GOT3 (cell line): ENCODE measurements at regions not wholly inside any gene's neighbourhood (a gene's known extent, or its start where the extent isn't known, plus 50 kb on each side); places are given as distances from the start of the nearest gene placed in this dataset.
"Not testable (repeated sequence)": the region's sequence is repeated elsewhere in the genome, so short reads cannot be mapped to it uniquely, and the experiment has no call there.

Experiments used
- DNase-seq: peaks from one replicate; lab custom pipeline; 2025; ENCODE audit warnings: mixed read lengths; lab: John Stamatoyannopoulos, UW

DNA sequence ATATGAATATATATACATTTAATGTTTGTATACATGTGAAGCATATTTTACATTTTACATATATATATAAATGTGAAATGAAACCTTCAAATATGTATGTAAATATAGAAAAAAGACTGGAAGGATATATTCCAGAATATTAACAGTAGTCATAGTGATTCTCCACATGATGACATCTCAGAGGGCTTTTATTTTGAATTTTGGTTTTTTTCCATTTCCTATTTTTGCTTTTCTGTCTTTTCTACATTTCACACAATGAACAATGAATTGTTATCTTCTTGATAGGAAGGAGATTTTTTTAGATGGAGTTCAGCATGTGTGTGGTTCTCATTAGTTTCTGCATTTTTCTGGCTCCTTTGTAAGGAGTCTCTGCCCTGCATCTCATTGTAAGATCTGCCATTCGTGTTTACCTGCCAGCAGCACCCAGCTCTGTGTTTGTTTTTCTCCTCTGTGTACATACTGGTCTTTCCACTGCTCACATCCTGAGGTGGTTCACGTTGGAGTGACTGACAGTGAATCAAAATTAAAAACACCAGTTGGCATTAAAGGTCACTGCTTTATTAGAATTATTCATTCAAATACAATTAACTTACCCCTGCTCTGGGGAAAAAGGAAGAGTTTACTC, 425.3 kb upstream of the MDFIC2 start:
- DNase-seq: no peak

DNA sequence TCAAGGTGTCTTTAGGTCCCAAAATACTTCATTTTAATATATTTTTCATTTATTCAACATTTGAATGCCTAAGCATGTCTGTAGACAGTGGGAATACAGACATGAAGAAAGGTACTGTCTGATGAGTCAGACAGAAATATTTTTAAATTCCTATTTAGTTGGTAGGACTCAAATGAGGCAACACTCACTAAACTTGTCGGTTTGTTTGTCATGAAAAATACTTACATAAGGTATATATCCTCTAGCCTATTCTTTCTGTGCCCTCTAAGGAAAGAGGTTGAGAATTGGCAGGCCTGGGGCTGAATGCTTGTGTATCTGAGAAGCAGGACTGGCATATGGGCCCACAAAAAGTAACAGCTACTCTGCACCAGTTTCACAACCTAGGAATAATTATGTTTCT, 423.6 kb upstream of the MDFIC2 start:
- no peak for DNase-seq

DNA sequence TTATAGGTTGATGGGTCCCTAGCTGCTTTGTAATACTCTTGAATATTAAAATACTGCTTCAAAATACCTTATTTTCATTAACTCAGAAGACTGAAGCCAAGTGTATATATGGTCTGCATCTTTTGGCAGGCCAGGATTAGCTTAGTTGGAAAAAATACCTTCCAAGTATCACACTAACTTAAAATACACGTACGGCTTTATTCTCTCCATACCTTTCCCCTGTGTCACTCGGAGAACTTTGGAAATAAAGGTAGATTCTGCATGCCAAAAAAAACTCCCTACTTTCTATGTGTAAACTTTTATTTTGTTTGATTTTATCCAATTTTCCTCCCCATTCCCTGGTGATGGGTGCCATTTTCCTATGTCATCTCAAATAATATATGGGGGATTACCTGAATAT, 422.3 kb upstream of the MDFIC2 start:
- DNase-seq: no peak

DNA sequence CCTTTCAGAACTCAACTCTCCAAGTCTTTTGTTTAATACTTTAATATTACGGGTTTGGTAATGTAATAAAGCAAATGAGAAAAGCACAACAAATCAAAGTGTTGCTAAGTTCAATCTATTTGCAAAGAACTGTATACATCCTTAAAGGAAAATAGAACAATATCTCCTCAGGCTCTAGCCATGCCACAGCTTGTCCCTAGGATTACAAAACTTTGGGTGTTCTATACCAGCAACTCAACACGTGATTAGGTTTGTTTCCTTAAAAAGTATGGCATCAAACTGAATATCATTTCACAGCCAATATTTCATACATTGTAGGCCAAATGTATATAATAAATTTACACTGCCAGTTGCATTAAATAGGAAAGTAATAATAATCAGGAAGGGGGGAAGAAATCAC, 418.6 kb upstream of the MDFIC2 start:
- DNase-seq: no peak

DNA sequence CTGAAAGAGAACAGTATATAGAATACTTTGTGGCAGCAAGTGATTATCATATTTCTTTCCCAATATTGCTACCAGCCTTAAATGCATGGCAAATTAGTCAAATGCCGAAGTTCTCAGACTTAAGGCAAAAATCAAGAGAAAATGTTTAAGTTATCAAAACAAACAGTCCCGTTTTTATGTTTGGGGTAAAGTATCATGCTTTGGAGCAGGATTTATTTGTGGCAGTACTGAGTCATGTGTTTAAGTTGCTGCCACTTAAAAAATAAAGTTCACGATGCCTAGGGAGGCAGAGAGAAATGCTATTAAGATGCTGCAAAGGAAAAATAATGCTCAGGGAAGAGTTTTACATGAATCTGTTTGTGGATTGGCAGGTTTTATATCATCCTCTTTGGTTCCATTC, 417.4 kb upstream of the MDFIC2 start:
- DNase-seq: no peak

DNA sequence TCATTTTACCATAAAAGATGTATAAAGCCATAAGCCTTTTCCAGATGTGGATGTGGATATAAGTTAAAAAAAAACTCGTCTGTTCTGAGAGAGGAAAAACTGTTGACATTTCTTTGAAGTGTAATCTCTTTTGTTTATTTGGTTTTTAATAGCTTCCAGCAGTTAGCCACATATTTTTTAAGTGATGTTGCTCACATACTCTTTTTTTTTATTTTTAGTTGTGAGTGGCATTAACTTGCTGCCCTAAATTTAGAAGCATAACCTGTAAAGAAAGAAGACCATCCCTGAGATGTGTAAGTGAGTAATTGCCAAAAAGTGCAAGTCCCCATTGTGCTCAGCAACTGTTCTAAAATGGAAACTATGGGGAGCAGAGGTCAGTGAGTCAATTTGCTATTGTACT, 415.9 kb upstream of the MDFIC2 start:
- DNase-seq: no peak

DNA sequence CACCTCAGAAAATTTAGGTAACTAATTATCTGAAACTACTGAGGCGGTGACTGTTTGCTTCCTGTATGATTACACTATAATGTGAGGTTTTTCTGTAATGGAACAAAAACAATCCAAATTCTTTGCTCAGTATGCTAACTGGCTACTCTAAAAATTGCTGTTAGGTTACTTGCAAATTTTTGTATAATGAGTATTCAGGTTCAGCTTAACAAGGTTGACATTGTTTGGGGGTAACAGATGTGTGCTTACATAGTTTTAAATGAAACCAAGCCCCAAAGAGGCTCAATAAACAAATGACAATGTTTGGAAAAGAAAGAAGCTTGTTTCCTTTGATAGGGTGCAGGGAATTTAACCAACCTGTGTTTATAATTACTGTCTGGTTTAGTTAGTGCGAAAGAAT, 414.5 kb upstream of the MDFIC2 start:
- no peak for DNase-seq

DNA sequence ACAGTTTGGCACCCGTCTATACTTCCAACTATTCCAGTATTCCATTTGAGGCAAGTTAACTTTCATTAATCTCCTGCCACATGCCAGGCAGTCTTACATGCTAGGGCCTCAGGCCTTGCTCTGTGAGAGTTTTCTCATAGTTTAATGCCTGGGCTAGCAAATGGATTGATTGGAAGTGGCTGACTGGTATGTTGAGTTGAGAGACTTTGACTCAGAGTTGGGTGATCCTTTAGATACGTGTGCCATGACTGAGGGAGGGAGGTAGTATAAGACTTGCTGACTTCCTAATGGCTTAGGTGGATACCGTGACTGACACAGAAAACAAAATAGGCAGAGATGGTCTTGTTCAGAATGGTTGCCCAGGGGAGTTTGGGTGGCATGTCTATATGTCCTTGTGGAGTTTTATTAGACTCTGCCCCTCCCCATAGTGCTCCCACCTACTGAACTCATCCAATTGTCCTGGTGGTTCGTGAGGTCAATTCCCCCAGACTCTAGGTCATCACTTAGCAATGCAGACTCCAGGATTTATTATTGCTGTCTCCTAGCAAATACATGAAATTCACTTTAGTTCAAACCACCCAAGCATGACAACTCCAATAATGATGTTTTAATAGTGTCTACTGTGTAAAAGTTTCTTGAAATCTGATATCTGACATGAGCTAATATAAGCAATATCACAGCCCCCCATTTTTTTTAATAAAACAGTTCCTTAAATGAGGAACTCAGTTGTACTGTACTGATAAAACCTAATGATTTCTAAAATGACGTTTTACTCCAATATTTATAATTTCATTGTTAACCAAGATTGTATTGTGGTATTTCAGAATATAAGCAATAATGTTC, 413.9 kb upstream of the MDFIC2 start:
- DNase-seq: no peak

DNA sequence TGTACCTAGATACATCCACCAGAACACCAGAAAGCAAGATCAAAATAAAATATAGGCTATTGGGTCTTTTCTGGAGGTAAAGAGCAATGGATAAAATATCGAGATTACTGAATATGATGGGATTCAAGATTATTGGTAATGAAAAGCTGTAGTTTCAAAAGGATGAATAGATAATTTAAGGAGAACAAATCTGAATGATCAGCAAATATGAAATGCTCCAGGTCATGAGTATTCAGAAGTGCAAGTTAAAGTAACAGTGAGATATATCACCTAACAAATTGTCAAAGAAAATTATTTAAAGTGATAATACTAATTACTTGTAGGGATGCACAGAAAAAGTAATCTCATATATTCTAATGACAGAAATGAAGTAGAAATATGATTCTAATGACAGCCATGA, 409.6 kb upstream of the MDFIC2 start:
- DNase-seq: no peak

DNA sequence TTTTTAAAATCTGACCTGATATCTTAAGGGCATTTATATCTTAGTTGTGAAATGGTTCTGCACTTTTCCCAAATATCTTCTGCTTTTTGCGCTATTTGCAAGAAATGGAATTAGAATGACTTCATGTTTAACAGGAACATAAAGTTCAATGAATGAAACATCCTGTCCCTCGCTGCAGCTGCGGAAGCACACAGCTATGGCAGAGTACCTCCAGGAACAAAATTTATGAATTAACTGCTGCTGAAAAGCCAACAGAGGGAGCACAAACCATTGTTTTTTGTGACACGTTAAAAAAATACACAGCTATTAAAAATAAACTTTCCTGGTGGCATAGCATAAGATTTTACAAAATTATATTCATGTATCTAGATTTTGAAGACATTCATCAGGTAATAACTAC, 404.4 kb upstream of the MDFIC2 start:
- no peak for DNase-seq

DNA sequence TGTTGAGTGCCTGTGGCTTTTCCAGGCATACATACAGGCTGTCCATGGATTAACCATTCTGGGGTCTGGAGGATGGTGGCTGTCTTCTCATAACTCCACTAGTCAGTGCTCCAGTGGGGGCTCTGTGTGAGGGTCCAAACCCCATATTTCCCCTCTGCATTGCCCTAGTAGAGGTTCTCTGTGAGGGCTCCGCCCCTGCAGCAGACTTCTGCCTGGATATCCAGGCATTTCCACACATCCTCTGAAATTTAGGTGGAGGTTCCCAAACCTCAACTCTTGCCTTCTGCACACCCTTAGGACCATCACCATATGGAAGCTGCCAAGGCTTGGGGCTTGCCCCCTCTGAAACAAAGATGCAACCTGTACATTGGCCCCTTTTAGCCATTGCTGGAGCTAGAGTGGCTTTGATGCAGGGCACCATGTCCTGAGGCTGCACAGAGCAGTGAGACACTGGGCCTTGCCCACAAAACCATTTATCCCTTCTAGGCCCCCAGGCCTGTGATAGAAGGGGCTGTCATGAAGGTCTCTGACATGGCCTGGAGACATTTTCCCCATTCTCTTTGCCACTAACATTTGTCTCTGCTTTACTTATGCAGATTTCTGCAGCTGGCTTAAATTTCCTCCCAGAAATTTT, 400.1 kb upstream of the MDFIC2 start:
- DNase-seq: no peak

DNA sequence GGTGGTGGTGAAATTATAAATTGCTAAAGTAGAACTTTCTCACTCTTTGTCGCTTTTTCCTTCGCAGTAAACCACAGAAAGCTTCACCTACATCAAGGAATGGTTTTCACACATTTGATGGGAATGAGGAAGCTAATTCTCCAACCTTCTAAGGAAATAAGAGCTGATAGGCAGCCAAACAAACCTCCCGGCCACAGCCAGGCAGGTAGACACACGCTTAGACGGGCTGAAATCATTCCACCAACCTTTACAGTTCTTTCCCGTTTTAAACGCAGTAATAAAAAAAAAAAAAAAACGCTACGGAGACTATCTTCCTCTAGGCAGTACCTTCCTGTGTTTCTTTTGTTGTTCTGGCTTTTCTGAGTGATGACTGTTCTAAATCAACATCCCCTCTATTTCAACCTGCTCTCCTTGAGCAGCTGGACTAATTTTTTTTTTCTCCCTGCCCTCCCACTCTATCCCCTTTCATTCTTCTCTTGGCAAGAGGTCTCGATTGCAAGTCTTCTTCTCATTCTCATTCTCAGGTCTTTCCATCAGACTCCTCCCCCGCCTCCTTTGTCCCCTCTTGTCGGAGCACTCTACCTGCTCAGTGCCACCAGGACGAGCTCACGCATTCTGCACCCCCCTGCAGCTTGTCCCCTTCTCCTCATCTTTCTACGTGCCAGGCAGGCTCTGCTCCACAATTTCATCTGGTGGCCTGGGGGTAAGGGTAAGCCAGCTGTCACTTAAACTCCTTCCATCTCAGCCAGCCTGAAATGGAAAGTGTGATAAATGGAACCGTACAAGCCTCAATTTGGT, 391.1 kb upstream of the MDFIC2 start:
- DNase-seq: no peak

DNA sequence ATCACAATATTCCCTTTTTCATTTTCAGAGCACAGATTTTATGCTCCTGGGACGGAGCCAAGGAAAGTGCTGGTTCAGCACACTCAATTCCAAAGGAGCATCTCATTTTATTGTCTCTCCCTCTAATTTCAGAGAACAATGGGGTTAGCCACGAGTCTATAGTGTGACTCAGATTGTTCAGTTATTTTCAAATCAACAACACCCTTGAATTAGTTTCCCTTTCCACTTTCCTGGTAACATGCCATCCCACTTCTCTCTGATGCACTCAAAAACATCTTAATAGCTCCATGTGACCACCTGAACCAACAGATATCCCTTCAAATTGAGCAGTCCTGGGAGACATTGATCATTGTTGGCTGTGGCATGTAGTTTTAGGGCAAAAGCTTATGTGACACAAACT, 389.7 kb upstream of the MDFIC2 start:
- DNase-seq: no peak

DNA sequence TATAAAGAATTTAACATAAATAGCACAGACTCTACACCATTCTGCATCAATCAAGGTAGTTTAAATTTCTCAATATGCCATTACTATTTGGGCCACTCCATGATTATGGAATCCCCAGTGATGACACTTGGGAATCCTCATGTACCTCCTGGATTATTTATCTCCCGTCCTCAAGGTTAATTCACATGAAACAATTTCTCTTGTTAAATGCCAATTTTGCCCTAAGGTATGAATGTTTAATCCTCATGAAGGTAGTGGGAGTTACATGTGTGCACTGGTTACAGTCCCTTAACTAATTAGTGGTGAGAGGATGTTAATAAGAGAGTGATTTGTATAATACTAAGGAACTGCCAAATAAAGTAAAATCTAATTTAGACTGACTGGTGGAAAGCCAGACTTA, 372.3 kb upstream of the MDFIC2 start:
- DNase-seq: no peak

DNA sequence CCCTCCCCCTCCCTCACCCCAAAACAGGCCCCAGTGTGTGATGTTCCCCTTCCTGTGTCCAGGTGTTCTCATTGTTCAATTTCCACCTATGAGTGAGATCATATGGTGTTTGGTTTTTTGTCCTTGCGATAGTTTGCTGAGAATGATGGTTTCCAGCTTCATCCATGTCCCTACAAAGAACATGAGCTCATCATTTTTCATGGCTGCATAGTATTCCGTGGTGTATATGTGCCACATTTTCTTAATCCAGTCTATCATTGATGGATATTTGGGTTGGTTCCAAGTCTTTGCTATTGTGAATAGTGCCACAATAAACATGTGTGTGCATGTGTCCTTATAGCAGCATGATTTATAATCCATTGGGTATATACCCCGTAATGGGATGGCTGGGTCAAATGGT, 363.4 kb upstream of the MDFIC2 start:
- not testable (repeated sequence) for DNase-seq

DNA sequence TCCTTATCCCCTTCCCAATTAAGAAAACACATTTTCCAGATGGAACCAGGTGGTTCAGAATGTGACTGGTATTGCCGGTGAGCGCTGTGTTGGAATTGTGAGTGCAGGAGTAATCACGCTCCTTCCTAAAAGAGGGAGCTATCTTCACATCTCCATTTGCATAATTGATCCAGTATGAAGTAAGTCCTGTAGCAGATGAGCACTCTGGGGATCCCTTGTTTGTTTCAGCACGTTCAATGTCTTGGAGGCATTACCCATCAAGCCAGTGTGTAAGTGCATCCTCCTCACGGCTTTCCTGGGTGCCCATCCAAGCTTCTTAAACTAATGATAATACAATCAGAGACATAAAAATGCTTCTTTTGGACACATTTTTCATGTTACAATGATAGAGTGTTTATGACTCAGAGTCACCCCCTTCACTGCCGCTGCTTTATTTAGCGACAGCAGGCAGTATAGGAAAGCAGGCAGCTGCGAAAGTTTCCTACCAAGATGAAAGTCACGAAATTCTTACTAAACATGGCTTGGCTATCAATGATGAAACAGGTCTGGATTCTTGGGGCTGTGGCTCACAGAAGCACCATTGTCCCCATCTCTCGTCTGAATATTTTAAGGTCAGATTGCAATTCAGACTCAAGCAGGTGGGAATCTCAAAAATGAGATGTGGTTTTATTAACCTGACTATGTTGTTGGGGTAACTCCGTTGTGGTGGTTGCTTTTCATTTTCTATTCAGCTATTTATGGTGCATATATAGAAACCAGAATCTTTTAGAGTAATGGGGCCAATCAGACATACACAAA, 346.3 kb upstream of the MDFIC2 start:
- no peak for DNase-seq

DNA sequence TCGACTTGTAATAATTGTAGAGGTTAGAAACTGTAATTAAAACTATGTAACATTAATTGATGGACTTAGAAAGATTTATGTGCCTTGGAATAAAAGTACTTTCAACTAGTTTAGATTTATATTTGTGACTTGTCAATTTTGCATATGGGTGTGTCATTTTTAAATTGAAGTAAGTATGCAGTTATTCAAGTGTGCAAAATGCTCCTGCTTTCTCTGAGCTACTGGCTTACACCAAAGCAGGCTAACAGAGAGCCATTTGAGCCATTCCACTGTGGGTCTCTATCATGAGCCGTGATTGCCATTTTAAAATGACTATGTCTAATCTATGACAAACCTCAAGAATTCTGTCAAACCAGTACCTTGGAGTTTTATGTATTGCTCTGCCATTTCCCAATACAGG, 345.0 kb upstream of the MDFIC2 start:
- DNase-seq: no peak

DNA sequence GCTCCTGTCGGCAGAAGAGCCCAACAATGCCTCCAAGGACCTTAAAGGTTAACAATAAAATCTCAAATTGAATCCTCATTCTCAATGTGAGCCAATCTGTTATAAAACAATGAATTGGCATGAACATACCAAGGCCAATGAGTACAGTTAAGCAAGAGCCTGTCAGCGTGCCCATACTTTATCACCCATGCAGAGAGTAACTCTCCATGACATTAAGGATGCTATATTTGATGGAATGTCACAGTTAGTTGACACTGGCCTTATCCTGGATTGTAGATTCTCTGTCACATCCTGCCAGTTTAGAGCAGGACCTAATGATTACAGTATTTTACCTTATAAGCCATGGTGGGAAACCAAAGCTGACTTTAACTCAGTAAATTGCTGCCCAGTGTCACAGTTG, 335.4 kb upstream of the MDFIC2 start:
- DNase-seq: no peak

DNA sequence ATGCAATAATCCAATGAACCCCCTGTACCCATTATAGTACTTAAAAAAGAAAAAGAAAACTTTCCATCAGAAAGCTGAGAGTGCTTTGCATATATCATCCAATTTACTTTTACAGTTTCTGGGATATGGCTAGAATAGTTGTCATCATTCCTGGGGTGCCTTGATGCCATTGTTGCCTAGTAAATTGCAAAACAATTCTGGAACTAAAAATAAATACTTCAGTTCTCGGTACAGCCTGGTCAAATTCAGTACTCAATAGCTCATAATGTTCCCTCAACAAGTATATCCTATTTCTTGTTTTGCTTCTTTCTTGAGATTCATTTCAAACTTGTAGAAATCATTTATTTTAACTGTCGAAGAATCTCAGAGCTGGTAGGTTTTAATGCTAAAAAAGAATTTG, 334.7 kb upstream of the MDFIC2 start:
- no peak for DNase-seq

DNA sequence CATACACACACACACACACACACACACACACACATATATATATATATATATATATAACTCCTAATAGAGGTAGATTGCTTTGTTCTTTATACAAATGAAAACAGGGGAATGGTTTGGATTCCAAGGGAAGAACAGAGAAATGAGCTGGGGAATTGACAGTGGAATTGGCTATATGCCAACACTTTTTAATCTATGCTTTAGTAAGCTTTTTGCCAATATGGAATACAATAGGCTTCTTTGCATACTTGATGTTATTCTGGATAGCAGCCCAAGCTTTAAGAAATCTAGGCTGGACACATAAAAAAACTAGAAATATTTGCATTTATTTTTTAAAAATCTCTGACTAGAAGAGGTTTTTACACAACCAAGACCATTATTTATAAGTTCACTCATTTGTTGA, 334.2 kb upstream of the MDFIC2 start:
- DNase-seq: no peak

DNA sequence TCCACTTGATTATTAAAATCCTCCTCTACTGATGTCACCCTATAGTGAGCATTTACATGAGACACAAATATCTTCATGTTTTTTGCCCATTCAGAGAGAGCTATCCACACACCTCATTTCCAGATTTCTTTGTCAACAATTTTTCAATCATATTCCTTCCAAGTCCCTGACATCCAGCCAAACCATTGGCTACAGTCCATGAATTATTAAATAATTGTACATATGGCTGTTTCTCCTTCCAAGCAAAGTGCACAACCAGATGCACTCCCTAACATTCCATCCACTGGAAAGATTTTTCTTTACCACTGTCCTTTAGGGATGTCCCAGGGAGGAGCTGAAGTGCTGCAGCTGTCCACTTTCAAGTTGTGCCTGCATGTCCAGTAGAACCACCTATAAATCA, 328.0 kb upstream of the MDFIC2 start:
- no peak for DNase-seq

DNA sequence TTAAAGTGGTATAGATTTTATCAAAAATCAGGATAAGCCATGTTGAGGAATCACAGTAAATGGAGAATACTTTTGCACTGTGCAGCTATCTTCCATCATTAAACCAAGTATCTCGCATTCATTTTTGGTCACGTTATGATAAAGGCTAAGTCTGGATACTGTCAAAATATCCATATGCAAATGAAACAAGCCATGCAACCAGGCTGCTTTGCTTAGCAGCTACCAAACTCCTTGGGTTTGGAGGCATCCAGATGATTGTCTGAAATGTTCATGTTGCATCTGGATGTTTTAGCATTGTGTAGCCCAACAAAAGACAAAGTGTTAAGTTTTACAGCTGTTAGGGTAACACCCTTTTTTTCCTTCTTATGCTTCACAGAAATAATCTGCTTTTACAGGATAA, 322.9 kb upstream of the MDFIC2 start:
- DNase-seq: no peak
